Stomach (tissue), 8 donors: ENCODE measurements at regions not wholly inside any gene's neighbourhood (a gene's known extent, or its start where the extent isn't known, plus 50 kb on each side); places are given as distances from the start of the nearest gene placed in this dataset.

ENCODE experiments used
- DNase-seq, 2 donors: peaks; one replicate each; pipeline versions ENCODE4 v3.0.0 to v3.0.0-alpha.2; 2013 to 2019
- H3K27ac ChIP-seq, 5 donors: fragments of 200-600 bp in 4 of 5; sonication (generic) in 4 of 5; one replicate each; pipeline ENCODE4 v1.5.1; 2013 to 2019; ENCODE audit warnings: mild to moderate bottlenecking in 1 of 5, moderate library complexity in 1 of 5
- H3K27me3 ChIP-seq, 3 donors: fragments of 200-600 bp; sonication (generic); one replicate each; pipeline ENCODE4 v1.5.1; 2017 to 2019; ENCODE audit warnings: mixed run types in 1 of 3
- H3K36me3 ChIP-seq, 4 donors: fragments of 200-600 bp; sonication (generic); 1 replicate in 3 of 4; 2 replicates in 1 of 4; pipeline ENCODE4 v1.5.1; 2016 to 2019
- H3K4me1 ChIP-seq, 4 donors: fragments of 200-600 bp; sonication (generic); one replicate each; pipeline ENCODE4 v1.5.1; 2016 to 2019
- H3K4me3 ChIP-seq, 4 donors: fragments of 200-600 bp; sonication (generic) in 3 of 4; one replicate each; pipeline ENCODE4 v1.5.1; 2016 to 2019; ENCODE audit warnings: mild to moderate bottlenecking in 1 of 4
- H3K9me3 ChIP-seq, 4 donors: fragments of 200-600 bp; sonication (generic); one replicate each; pipeline ENCODE4 v1.5.1; 2016 to 2019
- CTCF ChIP-seq, 7 experiments: fragments of 450-650 bp in 4 of 7; fragments of 200-600 bp in 3 of 7; sonication (generic) in 3 of 7; IDR thresholded peaks; one replicate each; pipeline ENCODE4 v1.5.1; 2016 to 2019; ENCODE audit warnings: antibody characterized with exemption in 7 of 7, control low read depth in 2 of 7, mild to moderate bottlenecking in 1 of 7
- EP300 ChIP-seq: sonication (generic); formaldehyde crosslinking; IDR thresholded peaks from one replicate; pipeline ENCODE4 v1.6.1; 2017; ENCODE audit warnings: antibody characterized with exemption
- POLR2A ChIP-seq, 4 donors: fragments of 450-650 bp; IDR thresholded peaks; one replicate each; pipeline ENCODE4 v1.6.1; 2016; ENCODE audit warnings: antibody characterized with exemption in 4 of 4, control low read depth in 2 of 4, mild to moderate bottlenecking in 1 of 4, moderate library complexity in 1 of 4
- POLR2AphosphoS5 ChIP-seq, 3 donors: sonication (generic); formaldehyde crosslinking; IDR thresholded peaks; one replicate each; pipeline ENCODE4 v1.6.1; 2016; ENCODE audit warnings: antibody characterized with exemption in 3 of 3
- WGBS, 5 donors: extraction: QIAGEN DNeasy Blood & Tissue Kit in 3 of 5; methylation state at CpG; one replicate each; pipeline versions ENCODE4 v1.1.5 to v1.1.7; 2013 to 2018; 5-methylcytosine and 5-hydroxymethylcytosine counted together
- intact Hi-C: fragments of 100-400 bp; cut with DNase I; formaldehyde crosslinking; loops from one replicate; pipeline ENCODE4 v1.15.1; 2023; ENCODE audit warnings: low total_unique reads
- donor health status: healthy with polysubstance abuse.
- donor health status: Bipolar disorder and iron deficiency.
- donor health status: healthy.

- H3K4me3 ChIP-seq, result no peak overlapping the region
- TF ChIP-seq EP300 (no peak), POLR2AphosphoS5 (IDR thresholded peaks at IDR 0.05) (no peak), CTCF (IDR thresholded peaks at IDR 0.05) (no peak), POLR2A (IDR thresholded peaks at IDR 0.05) (no peak)
- no peak for DNase-seq
- no peak overlapping the region for H3K27ac ChIP-seq
- no peaks in the 10 kb centered on the region for H3K4me1 ChIP-seq
- H3K36me3 ChIP-seq, result no peaks in the 10 kb centered on the region
- peaks cover 0 to 5% (median 0%) of the 10 kb centered on the region in 4 donors for H3K9me3 ChIP-seq
- intact Hi-C loops, result no loop called here
- no peaks in the 10 kb centered on the region for H3K27me3 ChIP-seq
Measured at GRCh38 chr13:65035302-65035701, 2194.8 kb downstream of the PCDH9 start.

- no peak for DNase-seq
- Histone ChIP-seq H3K9me3 (peaks cover 0 to 5% (median 0%) of the 10 kb centered on the region in 4 donors), H3K27ac (no peak overlapping the region), H3K4me1 (no peaks in the 10 kb centered on the region), H3K4me3 (no peak overlapping the region), H3K36me3 (no peaks in the 10 kb centered on the region), H3K27me3 (no peaks in the 10 kb centered on the region)
- 93 to 95% (median 95%) methylated on average over 17 to 22 of the region's 22 CpGs for WGBS, 5 donors
- intact Hi-C loops, result no loop called here
- TF ChIP-seq POLR2AphosphoS5 (IDR thresholded peaks at IDR 0.05), result no peak
- TF ChIP-seq EP300, result no peak
- TF ChIP-seq CTCF (IDR thresholded peaks at IDR 0.05), result no peak
- TF ChIP-seq POLR2A (IDR thresholded peaks at IDR 0.05), result no peak
Measured at GRCh38 chr13:65034266-65034665, 2195.9 kb downstream of the PCDH9 start.

GRCh38 chr13:65032825-65033224, 2197.3 kb downstream of the PCDH9 start:
- TF ChIP-seq CTCF (IDR thresholded peaks at IDR 0.05), result no peak
- no peak for TF ChIP-seq POLR2A (IDR thresholded peaks at IDR 0.05)
- TF ChIP-seq EP300, result no peak
- no peak for TF ChIP-seq POLR2AphosphoS5 (IDR thresholded peaks at IDR 0.05)
- peaks cover 0 to 5% (median 0%) of the 10 kb centered on the region in 4 donors for H3K9me3 ChIP-seq
- H3K27ac ChIP-seq, result no peak overlapping the region
- no peaks in the 10 kb centered on the region for H3K36me3 ChIP-seq
- no peaks in the 10 kb centered on the region for H3K4me1 ChIP-seq
- no peaks in the 10 kb centered on the region for H3K27me3 ChIP-seq
- WGBS, 5 donors, result 72 to 90% (median 84%) methylated on average over 2 of the region's 2 CpGs
- intact Hi-C loops, result no loop called here
- no peak for DNase-seq
- no peak overlapping the region for H3K4me3 ChIP-seq

- 86 to 95% (median 89%) methylated on average over 1 of the region's 1 CpG for WGBS, 5 donors
- H3K4me1 ChIP-seq, result no peaks in the 10 kb centered on the region
- no peaks in the 10 kb centered on the region for H3K36me3 ChIP-seq
- no peak overlapping the region for H3K4me3 ChIP-seq
- H3K9me3 ChIP-seq, result peaks cover 0 to 8% (median 0%) of the 10 kb centered on the region in 4 donors
- H3K27me3 ChIP-seq, result no peaks in the 10 kb centered on the region
- intact Hi-C loops, result no loop called here
- TF ChIP-seq EP300, result no peak
- TF ChIP-seq POLR2AphosphoS5 (IDR thresholded peaks at IDR 0.05), result no peak
- TF ChIP-seq POLR2A (IDR thresholded peaks at IDR 0.05), result no peak
- TF ChIP-seq CTCF (IDR thresholded peaks at IDR 0.05), result no peak
- DNase-seq, result no peak
- H3K27ac ChIP-seq, result no peak overlapping the region
Measured at GRCh38 chr13:65028101-65028500, 2202.0 kb downstream of the PCDH9 start.
